ENCODE measurements at regions not wholly inside any gene's neighbourhood (a gene's known extent, or its start where the extent isn't known, plus 50 kb on each side); places are given as distances from the start of the nearest gene placed in this dataset.
A peak's percentile ranks its signal among the peaks of the same experiment; 100 is the strongest.

DNA sequence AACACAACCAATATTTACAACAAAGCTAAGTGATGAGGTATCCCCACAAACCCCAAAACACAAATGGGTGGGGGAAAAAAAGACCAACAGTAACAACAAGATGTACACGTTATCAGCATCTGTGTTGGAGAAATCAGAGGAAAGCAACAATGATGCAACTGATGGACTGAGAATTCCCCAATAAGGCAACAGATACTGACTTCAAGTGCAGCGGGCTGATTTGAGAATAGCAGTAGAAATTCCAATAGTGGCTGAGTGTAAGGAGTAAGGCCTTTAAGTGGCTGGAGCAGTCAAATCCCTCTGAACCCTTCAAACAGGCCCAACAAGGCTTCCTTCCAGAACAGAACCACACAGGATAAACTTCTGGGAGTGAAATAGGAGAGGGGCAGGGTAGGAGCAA is 97.6 kb downstream of the TM2D1 start:
- DNase-seq, result no peak

DNA sequence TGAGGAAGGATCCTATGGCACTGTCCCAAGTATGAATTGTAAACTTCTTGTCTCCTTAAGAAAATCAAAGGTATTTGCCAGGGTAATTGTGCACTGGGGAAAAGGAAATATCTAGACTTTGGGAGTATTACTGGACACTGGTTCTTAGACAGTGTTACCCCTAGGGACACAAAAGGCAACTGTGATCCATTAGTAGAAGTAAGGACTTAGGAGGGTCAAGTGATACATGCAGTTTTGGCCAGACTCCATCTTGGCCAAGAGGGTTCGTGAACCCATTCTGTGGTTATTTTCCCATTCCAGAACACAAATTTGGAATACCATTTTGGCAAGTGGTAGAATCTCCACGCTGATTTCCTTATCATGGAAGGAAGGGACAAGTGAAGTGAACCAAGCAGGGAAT is 98.1 kb downstream of the TM2D1 start:
- DNase-seq, result no peak

DNA sequence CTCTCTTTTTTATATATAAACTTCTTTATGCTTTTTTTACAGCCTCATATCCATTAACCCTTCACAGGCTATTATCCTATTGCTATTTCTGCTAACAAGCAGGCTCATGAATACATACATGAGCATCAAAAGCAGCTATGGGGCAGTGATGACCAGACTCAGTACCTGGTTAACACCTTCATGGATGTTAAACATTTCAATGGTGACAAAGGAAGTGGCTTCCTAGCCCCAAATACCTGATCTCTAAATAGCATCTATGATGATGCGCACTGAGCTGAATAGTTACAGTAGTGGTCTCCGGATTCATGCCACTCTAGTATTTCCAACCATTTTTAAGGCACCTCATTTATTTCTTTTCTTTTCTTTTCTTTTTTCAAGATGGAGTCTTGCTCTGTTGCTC is 101.1 kb downstream of the TM2D1 start:
- DNase-seq, result no peak

DNA sequence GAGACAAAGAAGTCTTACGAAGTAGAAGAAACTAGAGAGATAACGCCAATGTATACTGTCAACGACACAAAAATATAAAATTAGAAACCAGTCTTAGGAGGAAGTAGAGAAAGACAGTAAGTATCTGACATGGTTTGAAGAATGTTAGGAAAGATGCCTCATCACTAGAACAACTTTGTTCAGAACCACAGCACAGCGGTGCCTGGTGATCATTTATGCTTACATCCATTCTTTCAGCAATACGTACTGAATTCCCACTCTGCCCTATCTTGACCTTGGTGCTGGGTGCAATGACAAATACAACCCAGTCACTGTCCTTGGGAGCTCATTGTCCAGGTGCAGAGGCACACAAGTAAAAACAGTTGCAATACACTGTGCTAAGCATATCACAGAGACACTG is 104.4 kb downstream of the TM2D1 start:
- DNase-seq, result no peak

DNA sequence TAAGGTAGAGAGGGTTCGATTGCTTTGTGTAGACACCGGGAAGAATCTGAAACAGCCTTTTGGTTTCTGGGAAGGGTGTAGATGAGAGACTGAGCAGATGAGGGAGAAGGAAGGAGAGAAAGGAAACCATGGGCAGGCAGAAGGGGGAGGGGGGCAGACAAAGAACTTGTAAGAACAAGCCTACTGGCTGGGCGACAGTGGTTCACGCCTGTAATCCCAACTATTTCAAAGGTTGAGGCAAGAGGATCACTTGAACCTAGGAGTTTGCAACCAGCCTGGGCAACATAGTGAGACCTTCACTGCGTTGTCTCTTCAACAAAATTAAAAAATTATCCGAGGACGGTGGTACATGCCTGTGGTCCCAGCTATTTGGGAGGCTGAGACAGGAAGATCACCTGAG is 106.2 kb downstream of the TM2D1 start:
- no peak for DNase-seq

DNA sequence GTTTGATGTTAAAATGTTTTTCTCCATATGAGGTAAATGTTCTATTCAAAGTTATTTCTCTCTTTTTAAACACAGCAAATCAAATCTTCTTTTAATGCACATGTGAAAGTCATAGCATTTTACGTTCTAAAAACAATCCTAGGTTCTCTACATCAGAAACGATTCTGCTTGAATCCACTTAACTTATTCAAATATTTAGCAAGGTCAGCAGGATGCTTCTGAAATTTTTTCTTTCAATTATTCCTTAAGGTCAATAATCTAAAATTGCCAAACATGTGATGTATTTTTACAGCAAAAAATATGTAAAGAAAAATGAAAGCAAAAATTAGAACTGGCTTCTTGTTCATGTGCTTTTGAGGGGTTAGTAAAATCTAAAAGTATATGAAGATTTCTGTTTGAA is 106.7 kb downstream of the TM2D1 start:
- DNase-seq, result no peak

DNA sequence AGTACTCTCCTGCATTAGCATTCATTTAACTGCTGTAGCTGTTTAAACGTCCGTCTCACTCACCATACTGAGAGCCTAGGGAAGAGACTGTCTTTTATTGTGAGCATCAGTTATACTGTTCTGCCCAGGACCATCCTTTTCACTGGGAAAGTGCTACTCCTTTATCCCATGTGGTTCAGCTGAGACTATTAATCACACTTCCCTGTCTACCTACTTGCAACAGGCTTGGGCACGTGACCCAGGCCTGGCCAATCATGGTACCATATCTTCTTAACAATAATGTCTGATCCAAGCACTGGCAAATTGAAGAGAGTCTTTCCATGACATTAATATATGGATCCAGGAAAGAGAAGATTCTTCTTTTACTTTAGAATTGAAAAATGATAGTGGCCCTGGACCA is 108.1 kb downstream of the TM2D1 start:
- no peak for DNase-seq

DNA sequence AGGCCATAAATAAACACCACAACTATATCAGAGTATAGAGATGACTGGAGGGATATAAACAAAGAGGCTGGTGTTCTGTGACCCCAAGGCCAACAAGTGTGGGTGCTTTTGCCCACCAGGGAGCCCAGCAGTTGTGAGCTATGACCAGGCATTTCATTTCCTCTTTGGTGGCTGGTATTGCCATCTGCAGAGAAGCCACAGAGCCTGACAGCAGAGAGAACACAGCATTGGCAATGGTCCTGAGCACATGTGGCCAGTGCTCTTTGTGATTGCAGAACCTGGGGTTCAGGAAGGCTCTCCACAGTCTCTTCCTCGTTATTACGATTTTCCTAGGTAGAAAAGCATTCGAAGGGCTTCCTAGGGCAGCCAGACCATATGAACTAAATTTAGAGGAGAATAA is 112.3 kb downstream of the TM2D1 start:
- peak; percentile 42 for DNase-seq

DNA sequence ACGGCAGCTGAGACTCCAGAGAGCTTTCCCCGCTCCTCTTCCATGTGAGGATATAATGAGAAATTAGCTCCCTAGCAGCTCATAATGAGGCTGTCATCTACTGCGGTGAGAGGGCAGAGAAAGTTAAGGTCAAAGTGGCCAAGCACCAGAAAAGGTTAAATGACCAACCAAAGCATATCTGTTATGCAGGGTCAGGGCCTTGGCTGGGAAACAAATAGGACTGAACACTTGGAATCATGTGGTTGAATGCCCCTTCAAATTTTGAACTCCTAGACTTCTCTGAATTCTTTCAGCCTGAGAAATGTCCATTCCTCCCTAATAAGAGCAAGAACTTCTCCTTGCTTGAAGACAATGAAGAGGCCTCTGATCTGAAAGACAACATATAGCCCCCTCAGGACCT is 115.9 kb downstream of the TM2D1 start:
- DNase-seq, result no peak

DNA sequence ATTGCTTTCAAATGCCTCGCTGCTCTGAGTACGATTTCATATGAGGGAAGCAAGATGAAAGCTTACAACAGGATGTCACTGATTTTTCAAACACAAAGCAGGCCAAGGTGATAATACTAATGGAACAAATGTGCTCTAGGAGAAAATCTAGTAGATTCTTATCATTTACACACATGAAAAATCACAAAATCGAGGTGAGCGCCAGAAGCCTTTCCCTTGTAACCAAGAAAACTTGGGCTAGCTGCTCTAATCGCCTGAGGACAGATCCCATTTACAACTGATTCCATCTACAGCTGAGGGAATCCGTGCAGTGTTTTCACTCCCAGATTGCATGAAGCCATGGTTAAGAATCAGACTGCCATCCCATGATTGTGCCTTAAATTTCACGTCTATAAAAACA is 117.5 kb downstream of the TM2D1 start:
- DNase-seq, result no peak

DNA sequence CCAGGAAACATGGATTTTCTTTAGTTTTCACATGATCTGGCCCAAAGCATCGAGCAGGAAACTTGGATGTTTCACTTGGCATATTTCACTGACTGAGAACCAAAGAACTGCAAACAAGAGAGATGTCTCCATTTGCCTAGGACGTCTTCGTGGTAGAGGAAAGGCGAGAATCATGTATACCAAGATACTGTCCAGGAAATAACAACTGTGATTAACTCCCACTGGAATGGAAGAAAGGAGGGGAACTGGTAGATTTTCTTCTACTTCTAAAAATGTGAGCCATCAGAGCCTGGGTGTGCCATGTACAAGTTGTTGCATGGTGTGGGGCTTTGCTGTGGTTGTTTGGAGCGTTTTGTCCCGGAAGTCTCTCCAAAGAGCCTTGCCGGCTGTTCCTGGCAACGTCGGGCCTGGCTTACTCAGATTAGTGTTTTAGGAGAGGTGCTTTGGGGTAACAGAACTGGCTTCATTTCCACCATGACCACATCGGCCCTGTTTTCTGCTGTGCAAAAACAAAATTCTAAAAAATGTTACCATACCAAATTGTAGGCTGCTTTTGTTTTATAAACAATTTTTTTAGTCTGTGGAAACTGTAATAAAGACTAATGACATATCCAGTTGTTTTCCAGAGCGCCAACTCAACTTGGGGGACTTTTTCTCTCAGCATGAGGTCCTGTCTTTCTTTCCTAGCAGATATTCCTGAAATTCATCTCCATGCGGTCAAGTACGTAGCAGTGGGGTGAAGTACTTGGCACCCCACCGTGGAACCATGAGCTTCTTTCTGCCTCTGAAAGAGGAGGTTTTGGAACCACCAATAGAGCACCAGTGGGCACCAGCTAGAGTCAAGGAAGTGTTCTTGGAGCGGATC is 118.3 kb downstream of the TM2D1 start:
- no peak for DNase-seq

DNA sequence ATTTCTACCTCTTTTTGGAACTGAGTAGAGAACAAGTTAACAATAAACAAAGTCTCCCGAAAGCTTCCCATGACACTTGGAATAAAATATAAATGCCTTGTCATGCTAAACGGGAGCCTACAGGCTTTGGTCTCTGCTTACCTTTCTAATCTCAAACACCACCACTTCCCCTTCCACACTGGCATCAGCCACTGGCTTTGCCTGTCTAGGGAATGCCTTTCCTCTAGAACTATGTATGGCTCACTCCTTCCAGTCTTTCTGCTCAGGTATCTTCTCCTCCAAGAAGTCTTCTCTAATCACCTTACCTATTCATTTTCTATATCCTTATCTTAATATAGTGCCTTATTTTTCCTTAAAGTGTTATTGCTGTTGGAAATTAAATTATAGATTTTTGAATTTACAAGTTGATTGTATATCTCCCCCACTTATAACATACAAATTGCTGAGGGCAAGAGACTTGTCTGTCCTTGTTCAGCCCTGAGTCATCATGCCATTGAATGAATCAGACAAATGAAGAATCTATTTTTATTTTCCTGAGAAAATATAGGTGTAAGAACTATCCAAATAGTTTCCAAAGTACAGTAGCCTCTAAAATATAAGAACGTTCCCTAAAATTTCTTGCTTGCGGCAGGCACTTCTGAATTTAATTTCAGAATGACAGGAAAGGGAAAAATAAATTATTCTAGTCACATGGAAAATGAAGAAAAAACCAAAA is 119.2 kb downstream of the TM2D1 start:
- no peak for DNase-seq

DNA sequence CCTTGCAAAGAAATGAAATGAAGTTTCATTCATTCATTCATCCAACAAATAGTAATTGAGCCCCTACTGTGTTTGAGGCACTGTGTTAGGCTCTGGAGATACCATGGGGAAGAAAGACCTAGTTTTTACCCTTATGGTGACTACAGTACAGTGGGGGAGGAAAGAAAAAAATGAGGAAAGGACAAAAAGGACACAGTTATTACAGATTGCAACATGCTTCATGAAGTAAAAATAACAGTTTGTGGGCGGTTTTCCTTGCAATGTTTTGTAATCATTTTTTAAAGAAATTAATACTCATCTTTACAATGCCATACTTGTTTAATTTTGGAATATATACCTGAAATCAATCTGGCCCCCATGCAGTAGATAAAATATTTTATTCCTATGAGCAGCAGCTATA is 120.3 kb downstream of the TM2D1 start:
- no peak for DNase-seq

DNA sequence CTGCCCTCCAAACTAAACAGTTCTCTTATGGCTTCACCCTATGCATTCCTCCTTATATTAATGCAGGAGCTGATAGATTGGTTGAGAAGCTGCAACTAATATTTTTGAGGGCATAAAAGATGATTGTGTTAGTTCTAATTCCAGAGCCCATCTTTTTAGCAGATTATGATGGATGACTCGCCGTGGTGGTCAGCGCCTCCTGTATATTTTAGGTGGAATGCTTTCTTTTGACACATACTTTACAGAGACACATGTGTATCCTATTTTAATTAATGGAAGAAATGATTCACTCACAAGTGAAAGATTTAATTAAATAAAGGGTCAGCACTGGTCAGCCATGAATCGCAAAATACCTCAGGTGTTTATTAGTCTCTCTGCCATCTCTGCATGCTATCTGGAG is 120.7 kb downstream of the TM2D1 start:
- DNase-seq, result no peak

DNA sequence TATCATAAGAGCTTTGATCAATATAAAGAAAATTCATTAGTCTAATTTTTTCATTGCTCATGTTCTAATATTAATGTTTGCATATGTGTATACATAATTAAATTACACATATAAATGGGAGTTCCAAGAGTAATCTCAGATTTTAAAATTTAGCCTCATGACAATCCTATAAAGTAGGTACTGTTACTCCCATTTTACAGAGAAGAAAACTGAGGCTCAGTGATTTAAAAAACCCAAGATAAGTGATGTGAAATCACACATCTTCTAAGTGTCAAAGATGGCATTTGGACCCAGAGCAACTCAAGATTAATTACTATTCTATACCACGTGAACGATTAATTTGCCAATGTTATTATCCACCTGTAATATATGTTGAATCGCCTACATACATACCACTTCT is 122.3 kb downstream of the TM2D1 start:
- DNase-seq, result no peak

DNA sequence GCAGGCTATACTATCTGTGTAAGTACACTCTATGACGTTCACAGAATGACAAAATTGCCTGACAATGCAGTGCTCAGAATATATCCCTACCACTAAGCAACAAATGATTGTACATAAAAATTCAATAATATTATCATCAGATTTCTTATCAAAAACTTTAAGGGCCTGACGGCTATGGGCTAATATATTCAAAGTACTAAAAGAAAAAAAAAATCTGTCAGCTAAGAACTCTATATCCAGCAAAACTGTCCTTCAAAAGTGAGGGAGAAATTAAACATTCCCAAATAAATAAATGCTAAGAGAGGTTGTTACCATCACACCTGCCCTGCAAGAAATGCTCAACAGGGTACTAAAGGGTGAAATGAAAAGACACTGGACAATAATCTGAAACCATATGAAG is 127.3 kb downstream of the TM2D1 start:
- no peak for DNase-seq

DNA sequence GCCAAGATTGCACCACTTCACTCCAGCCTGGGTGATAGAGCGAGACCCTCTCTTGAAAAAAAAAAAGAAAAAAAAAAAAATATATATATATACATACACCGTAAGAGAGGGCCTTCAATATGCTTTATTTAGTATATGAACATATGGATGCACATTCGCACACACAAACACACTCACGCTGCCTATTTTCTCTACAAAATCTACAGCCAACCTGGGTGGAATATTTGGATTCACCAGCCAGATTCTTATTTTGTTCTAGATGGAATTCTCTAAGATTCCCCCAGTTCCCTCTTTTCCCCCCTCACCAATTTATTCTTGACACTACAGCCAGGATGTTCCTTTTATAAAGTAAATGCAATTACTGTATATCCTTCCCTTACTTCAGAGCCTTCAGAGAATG is 131.6 kb downstream of the TM2D1 start:
- DNase-seq, result no peak

DNA sequence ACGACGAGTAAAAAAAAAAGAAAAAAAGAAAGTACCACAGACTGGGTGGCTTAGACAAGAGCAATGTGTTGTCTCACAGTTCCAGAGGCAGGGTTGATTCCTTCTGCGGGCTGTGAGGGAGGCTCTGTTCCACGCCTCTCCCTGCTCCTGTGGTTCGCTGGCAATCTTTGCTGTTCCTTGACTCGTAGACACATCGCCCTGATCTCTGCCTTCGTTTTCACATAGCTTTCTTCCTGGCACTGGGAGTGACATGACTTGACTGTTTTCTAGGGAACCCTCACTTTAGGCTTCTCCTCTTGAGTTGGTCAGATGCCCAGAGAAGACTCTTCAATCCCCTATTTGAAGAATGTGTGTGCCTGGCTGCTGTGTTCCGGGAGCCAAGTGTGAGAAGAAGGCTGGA is 133.6 kb downstream of the TM2D1 start:
- no peak for DNase-seq

DNA sequence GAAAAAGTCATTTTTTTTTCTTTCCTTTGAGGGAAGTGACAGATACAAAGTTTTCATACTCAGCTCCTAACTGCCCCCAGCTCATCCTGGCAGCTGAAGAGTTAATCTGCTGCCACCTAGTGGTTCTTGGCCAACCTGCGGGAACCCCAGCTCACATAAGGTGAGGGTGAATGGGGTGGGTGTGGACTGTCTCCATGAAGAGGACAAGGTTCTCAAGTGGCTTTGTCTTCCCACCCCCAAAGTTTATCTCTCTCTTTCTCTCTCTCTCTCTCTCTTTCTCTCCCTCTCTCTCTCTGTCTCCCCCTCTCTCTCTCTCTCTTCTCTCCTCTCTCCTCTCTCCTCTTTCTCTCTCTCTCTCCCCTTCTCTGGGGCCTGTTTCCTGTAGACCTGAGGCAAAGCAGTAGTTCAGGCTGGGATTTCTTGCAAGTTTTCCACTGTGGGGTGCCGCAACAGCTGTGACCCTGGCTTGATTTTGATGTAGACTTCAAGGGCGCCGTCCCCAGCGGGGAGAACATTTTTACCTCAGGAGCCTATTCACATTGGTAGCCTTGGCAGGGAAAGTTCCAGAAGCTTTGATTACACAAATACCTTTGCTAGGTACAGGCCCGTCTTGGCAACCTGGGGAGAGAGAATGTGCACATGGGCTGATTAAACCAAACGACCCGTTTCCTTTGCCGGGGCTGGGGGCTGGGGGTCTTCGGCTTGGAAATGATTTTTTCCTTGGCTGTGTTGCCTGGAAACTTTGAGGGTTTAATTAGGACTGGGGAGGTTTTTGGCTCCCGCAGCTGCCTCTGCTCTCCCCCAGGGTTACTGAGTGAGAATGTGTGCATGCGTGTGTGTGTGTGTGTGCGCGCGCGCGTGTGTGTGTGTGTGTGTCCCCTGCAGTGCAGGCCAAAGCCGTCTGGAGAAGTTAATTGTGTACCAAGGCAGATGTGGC is 135.9 kb downstream of the TM2D1 start:
- DNase-seq, result peak; percentile 82

DNA sequence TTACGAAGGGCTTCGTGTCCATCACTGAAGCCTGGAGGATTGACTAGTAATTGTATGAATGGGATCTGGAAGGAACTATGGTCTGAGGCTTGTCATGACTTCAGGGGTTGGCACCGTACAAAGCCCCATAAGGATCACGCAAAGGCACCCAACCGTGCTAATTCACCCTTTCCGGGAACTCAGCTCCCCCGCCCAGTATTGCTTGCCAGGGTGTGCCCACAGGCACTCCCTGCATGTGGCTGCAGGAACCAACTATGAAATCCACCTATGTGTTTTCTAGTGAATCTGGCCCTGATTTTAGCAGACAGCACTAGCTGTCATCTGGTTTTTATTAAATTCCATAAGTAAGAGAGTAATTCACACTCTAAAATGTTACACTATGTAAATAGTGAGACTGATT is 139.2 kb downstream of the TM2D1 start:
- no peak for DNase-seq

DNA sequence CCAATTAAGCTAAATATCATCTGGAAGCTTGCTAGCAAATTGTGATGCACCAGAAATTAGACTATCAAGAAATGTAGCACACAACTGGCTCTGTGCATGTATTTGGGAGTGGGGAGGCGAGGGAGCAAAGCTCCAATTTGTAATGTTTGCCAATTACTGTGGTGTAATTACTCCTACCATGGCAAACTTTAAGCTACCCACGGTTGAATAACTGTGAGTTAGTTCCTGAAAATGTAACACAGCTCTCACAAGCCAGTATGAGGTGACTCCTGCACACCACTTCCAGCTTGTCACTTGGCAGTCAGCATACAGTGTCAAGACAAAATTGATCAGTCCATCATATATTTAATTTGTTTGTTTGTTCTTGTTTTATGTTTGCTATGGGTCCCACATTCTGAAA is 141.2 kb downstream of the TM2D1 start:
- DNase-seq, result no peak

DNA sequence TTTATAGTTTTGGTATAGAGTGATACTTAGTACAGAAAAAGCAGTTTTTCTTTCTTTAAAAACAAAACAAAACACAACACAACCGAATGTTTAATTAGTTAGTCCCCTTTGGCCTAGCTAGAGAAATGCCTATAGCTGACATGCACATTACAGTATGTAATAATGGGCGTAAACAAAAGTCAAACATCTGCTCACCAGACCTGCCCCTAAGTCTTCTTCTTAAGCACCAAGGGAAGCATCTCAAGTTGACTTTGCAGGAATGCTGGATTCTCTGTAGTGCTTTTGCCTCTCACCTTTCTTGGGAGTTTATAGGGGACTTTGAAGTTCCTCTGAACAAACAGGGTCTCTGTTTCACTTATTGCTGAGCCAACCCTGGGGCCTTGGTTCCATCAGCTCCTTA is 143.7 kb downstream of the TM2D1 start:
- no peak for DNase-seq

DNA sequence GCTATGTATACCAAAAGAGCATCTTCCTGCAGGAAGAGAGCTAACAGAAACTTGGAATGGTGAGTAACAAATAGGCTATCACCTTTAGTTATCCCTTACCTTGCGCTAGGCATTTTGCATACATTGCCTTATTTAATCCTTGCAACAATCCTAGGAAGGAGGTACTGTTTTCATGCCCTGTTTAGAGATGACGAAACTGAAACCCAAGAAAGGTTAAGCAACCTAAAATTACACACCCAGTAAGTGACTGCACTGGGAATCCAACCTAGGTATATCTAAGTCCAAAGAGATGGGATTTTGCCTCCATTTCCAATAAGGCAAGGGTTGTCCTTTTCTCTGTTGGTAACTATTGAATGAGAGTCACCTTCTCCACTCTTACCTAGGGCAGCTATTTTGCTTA is 144.5 kb downstream of the TM2D1 start:
- no peak for DNase-seq

DNA sequence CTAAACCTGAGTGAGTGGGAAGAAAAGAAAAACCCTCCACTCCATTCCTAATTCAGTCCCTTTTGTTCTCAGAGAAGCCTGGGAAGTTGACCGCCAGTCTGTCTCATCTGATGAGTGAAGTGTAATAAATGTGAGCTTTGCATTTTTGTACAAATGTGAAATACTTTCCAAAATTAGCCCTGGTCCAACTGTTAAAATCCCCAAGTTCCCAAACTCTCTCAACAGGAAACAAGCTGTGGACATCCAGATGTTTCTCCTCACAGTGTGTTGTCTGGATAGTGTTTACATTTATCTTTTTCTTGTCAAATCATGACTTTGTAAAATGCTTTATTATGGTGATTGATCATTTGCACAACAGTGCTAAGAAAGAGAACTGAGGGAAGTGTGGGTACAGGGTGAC is 145.1 kb downstream of the TM2D1 start:
- no peak for DNase-seq

Data from RPMI8226 (cell line).